KMS-11 (cell line): ENCODE measurements at regions not wholly inside any gene's neighbourhood (a gene's known extent, or its start where the extent isn't known, plus 50 kb on each side); places are given as distances from the start of the nearest gene placed in this dataset.

Experiments used
- H2AFZ ChIP-seq: fragments of 200-600 bp; sonication (generic); 2 replicates; pipeline ENCODE4 v1.6.1; 2016; ENCODE audit warnings: antibody characterized with exemption, mixed run types, low read depth
- H3K27ac ChIP-seq: fragments of 200-600 bp; sonication (generic); 2 replicates; pipeline ENCODE4 v1.6.1; 2016; ENCODE audit warnings: mild to moderate bottlenecking, mixed run types
- H3K27me3 ChIP-seq: fragments of 200-600 bp; sonication (generic); 2 replicates; pipeline ENCODE4 v1.6.1; 2017; ENCODE audit warnings: mild to moderate bottlenecking, low read depth, mixed run types, moderate library complexity; ENCODE audit not compliant: insufficient read depth
- H3K36me3 ChIP-seq: fragments of 200-600 bp; sonication (generic); 2 replicates; pipeline ENCODE4 v1.6.1; 2017; ENCODE audit warnings: mild to moderate bottlenecking, mixed run types; ENCODE audit not compliant: insufficient read depth
- H3K4me1 ChIP-seq: fragments of 200-600 bp; sonication (generic); 2 replicates; pipeline ENCODE4 v1.6.1; 2016; ENCODE audit warnings: mild to moderate bottlenecking, low read depth, mixed run types; ENCODE audit not compliant: poor library complexity, severe bottlenecking
- H3K4me2 ChIP-seq: fragments of 200-600 bp; sonication (generic); 2 replicates; pipeline ENCODE4 v1.7.0; 2016; ENCODE audit warnings: mild to moderate bottlenecking, mixed run types
- H3K4me3 ChIP-seq: fragments of 200-600 bp; sonication (generic); IDR thresholded peaks from 2 replicates; pipeline ENCODE4 v1.6.1; 2017; ENCODE audit warnings: low read depth, low read length, mixed read lengths; ENCODE audit not compliant: insufficient read depth
- H3K79me2 ChIP-seq: fragments of 200-600 bp; sonication (generic); 2 replicates; pipeline ENCODE4 v1.6.1; 2016; ENCODE audit warnings: low read depth, mixed run types; ENCODE audit not compliant: insufficient read depth
- H3K9ac ChIP-seq: fragments of 200-600 bp; sonication (generic); 2 replicates; pipeline ENCODE4 v1.6.1; 2016; ENCODE audit warnings: mild to moderate bottlenecking, mixed run types
- H4K20me1 ChIP-seq: fragments of 200-600 bp; sonication (generic); 2 replicates; pipeline ENCODE4 v1.6.1; 2016; ENCODE audit warnings: mild to moderate bottlenecking, mixed run types; ENCODE audit not compliant: insufficient read depth
- CTCF ChIP-seq: fragments of 200-600 bp; sonication (generic); conservative IDR thresholded peaks from 2 replicates; pipeline ENCODE4 v1.6.1; 2017; ENCODE audit warnings: low read depth, mild to moderate bottlenecking, antibody characterized with exemption, low read length, moderate library complexity, mixed read lengths

GRCh38 chr3:147304756-147305155 lies 101.6 kb downstream of the ZIC4 start:
- H2AFZ ChIP-seq, result no peak overlapping the region
- no peaks in the 10 kb centered on the region; the same call in 1 of the 2 replicates for H4K20me1 ChIP-seq
- no peak overlapping the region for H3K4me3 ChIP-seq
- H3K27ac ChIP-seq, result no peak overlapping the region
- no peaks in the 10 kb centered on the region for H3K79me2 ChIP-seq
- H3K36me3 ChIP-seq, result no peaks in the 10 kb centered on the region
- no peak for TF ChIP-seq CTCF
- no peaks in the 10 kb centered on the region for H3K4me1 ChIP-seq
- H3K4me2 ChIP-seq, result no peak overlapping the region
- no peak overlapping the region for H3K9ac ChIP-seq
- no peaks in the 10 kb centered on the region for H3K27me3 ChIP-seq

- Histone ChIP-seq H3K9ac (no peak overlapping the region), H3K4me2 (no peak overlapping the region), H3K27me3 (no peaks in the 10 kb centered on the region), H2AFZ (no peak overlapping the region), H3K36me3 (no peaks in the 10 kb centered on the region), H3K4me1 (no peaks in the 10 kb centered on the region), H3K4me3 (no peak overlapping the region), H3K27ac (no peak overlapping the region), H3K79me2 (no peaks in the 10 kb centered on the region), H4K20me1 (no peaks in the 10 kb centered on the region; the same call in 1 of the 2 replicates)
- no peak for TF ChIP-seq CTCF
Measured at GRCh38 chr3:147301781-147302180, 104.6 kb downstream of the ZIC4 start.

DNA sequence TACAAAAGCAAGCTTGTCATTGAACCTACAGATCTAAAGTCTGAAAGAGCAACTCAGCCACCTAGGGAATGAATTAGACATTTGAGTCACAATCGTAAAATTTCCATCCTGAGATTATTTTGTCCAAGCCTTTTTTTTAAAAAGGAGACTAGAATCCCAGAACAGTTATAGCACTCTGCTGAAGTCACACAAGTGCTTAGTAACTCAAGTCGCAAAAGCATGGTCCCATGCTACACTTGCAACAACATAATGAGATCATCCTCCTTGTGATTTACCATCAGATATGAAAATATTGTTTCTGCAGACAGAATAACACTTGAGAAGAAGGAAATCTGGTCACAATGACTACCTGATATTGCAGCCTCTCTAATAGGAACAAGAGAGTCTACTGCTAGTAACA lies 106.7 kb downstream of the ZIC4 start:
- Histone ChIP-seq H4K20me1 (no peaks in the 10 kb centered on the region), H3K9ac (no peak overlapping the region), H3K79me2 (no peaks in the 10 kb centered on the region), H3K4me3 (no peak overlapping the region), H3K4me2 (no peak overlapping the region), H3K27me3 (no peaks in the 10 kb centered on the region), H3K36me3 (no peaks in the 10 kb centered on the region), H3K4me1 (no peaks in the 10 kb centered on the region), H3K27ac (no peak overlapping the region), H2AFZ (no peak overlapping the region)
- no peak for TF ChIP-seq CTCF

DNA sequence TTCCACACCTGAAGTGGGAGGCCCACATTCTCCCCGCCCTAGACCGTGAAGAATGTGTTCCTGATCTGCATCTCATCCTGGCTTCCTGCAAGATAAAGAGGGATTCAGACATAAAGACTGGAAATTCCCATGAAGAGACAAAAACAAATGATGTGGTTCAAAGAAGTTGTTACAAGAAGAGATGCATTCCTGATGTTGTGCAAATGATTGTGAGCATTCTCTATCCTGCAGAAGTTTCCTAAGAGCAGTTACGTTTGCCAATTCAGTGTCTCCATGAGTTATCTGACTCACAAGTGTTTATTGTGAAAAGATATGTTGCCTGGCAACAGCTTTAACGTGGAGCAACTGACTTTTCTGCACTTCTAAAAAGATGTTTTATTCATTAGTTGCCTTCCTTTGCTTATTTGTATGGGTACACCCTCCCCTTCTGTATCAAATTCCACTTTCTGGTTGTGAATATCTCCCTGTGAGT lies 107.8 kb downstream of the ZIC4 start:
- Histone ChIP-seq H3K4me3 (no peak overlapping the region), H4K20me1 (no peaks in the 10 kb centered on the region), H3K27me3 (no peaks in the 10 kb centered on the region), H3K4me2 (no peak overlapping the region), H2AFZ (no peak overlapping the region), H3K79me2 (no peaks in the 10 kb centered on the region), H3K9ac (no peak overlapping the region), H3K4me1 (no peaks in the 10 kb centered on the region), H3K27ac (no peak overlapping the region), H3K36me3 (no peaks in the 10 kb centered on the region)
- no peak for TF ChIP-seq CTCF
